ENCODE measurements at regions not wholly inside any gene's neighbourhood (a gene's known extent, or its start where the extent isn't known, plus 50 kb on each side); places are given as distances from the start of the nearest gene placed in this dataset.

DNA sequence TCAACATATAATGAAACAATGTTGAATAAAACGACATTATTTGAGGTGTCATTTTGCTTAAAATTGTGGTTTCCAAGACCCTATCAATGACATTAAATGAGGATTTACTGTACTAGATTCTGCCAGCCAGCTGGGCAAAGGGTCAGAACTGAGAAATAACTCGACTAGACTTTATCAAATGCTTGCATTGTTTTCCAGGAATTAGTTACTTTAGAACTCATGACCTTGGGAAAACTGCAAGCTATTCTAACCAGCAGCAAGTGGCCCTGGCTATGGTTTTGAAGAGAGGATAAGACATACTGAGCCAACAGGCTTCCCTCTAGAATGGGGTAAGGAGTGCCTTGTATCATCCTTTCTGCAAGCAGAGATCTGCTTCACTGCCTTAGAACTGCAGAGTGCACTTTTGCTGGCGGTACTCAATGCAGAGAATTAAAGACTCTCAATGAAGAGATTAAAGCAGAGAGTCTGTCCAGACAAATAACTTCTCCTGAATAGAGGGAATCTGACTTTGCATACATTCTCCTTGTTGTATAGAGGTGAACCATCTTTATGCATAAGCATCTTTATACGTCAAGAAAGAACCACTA, 281.5 kb downstream of the ARL4A start:
- TF ChIP-seq ZNF274 (IDR thresholded peaks at IDR 0.05; ENCODE audit: low read depth, low read length) = no peak
- no peak for TF ChIP-seq SUZ12 (IDR thresholded peaks at IDR 0.05; ENCODE audit: extremely low read depth, insufficient read depth, insufficient read length)
- no peak for TF ChIP-seq YY1 (IDR thresholded peaks at IDR 0.05; ENCODE audit: insufficient read depth, insufficient read length)
- Histone ChIP-seq H3K9me3 (ENCODE audit: insufficient read depth, low read length) (no peaks in the 10 kb centered on the region), H3K4me1 (ENCODE audit: insufficient read depth, insufficient read length) (no peaks in the 10 kb centered on the region), H3K27me3 (ENCODE audit: insufficient read depth, insufficient read length) (no peaks in the 10 kb centered on the region), H3K4me3 (ENCODE audit: insufficient read length, low read depth) (no peak overlapping the region), H3K9ac (ENCODE audit: insufficient read length, low read depth) (no peak overlapping the region), H3K36me3 (ENCODE audit: insufficient read depth, insufficient read length, low read length) (no peaks in the 10 kb centered on the region)
- no peak for DNase-seq (ENCODE audit: low read depth, low spot score)

DNA sequence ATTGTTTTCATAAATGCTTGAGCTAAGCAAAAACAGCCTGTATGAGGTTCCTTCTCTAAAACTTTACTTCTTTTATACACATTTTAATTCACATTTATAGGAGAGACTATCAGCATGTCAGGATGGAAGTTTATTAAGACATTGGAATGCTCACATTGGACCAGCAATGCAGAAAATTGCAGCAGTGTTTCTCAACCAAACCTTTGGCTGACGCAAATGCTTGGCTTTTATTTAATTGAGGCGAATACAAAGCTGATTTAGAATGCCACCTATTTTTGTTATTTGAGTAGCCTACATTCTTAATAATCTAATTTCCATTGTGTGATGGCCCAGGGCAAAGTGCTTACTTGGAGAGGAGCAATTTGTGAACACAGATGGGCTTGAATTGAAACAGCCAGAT, 283.2 kb downstream of the ARL4A start:
- no peak for DNase-seq (ENCODE audit: low read depth, low spot score)
- H3K4me1 ChIP-seq (ENCODE audit: insufficient read depth, insufficient read length) = no peaks in the 10 kb centered on the region
- H3K36me3 ChIP-seq (ENCODE audit: insufficient read depth, insufficient read length, low read length) = no peaks in the 10 kb centered on the region
- no peak overlapping the region for H3K9ac ChIP-seq (ENCODE audit: insufficient read length, low read depth)
- TF ChIP-seq YY1 (IDR thresholded peaks at IDR 0.05; ENCODE audit: insufficient read depth, insufficient read length) (no peak), SUZ12 (IDR thresholded peaks at IDR 0.05; ENCODE audit: extremely low read depth, insufficient read depth, insufficient read length) (no peak), ZNF274 (IDR thresholded peaks at IDR 0.05; ENCODE audit: low read depth, low read length) (no peak)
- no peaks in the 10 kb centered on the region for H3K27me3 ChIP-seq (ENCODE audit: insufficient read depth, insufficient read length)
- no peak overlapping the region for H3K4me3 ChIP-seq (ENCODE audit: insufficient read length, low read depth)
- H3K9me3 ChIP-seq (ENCODE audit: insufficient read depth, low read length) = no peaks in the 10 kb centered on the region

DNA sequence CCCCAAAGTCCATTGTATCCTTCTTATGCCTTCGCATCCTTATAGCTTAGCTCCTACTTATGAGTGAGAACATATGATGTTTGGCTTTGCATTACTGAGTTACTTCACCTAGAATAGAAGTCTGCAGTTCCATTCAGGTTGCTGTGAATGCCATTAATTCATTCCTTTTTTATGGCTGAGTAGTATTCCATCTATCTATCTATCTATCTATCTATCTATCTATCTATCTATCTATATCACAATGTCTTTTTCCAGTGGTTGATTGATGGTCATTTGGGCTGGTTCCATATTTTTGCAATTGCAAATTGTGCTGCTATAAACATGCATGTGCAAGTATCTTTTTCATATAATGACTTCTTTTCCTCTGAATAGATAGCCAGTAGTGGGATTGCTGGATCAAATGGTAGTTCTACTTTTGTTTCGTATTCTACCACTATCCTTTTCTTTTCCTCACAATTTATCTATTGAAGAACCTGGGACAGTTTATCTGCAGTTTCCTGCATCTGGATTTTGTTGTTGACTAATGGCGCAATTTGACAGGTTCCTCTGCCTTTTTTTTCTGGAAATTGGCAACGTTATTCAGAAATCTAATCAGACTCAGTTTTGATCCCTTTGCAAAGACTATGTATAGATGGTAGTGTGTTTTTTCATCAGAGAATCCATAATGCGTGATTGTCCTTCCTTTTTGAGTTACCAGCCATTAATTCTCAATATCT, 287.2 kb downstream of the ARL4A start:
- no peaks in the 10 kb centered on the region for H3K27me3 ChIP-seq (ENCODE audit: insufficient read depth, insufficient read length)
- H3K9ac ChIP-seq (ENCODE audit: insufficient read length, low read depth) = no peak overlapping the region
- no peaks in the 10 kb centered on the region for H3K36me3 ChIP-seq (ENCODE audit: insufficient read depth, insufficient read length, low read length)
- no peak for DNase-seq (ENCODE audit: low read depth, low spot score)
- no peaks in the 10 kb centered on the region for H3K9me3 ChIP-seq (ENCODE audit: insufficient read depth, low read length)
- TF ChIP-seq YY1 (IDR thresholded peaks at IDR 0.05; ENCODE audit: insufficient read depth, insufficient read length) = no peak
- TF ChIP-seq ZNF274 (IDR thresholded peaks at IDR 0.05; ENCODE audit: low read depth, low read length) = no peak
- no peak for TF ChIP-seq SUZ12 (IDR thresholded peaks at IDR 0.05; ENCODE audit: extremely low read depth, insufficient read depth, insufficient read length)
- H3K4me1 ChIP-seq (ENCODE audit: insufficient read depth, insufficient read length) = no peaks in the 10 kb centered on the region
- no peak overlapping the region for H3K4me3 ChIP-seq (ENCODE audit: insufficient read length, low read depth)

DNA sequence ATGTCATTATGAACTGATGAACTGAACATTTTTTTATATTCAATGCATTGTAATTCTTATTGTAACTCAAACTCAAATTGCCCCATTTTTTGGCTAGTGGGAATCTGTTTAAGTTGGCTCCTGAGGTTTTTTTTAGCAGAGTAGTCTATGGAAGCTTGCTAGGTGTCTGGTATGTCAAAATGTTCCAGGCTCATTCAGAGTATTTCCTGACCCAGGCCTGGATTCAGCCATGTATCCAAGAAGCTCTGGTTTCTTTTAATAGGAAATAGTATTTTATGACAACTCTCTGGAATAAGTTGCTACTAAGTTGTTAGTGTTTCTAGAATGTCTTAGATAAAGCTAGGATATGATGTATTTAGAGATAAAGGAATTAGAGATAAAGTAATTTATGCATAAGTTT, 288.0 kb downstream of the ARL4A start:
- H3K36me3 ChIP-seq (ENCODE audit: insufficient read depth, insufficient read length, low read length) = no peaks in the 10 kb centered on the region

DNA sequence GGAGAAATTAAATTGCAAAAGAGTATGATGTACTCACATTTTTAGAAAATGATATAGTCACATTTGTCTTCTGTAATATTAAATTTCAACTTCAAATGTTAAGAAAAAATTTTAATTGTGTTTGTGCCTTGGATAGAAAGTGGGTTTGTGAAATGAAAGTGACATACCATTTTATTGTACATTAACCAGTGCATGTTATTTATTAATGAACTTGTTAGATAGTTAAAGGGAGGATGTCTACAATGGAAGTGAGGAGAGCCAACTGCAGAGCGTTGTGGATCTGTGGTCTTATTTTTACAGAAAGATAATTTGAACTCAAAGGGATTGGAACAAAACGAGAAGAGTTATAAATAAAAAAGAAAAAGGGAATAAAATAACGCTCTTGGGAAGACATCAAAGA, 291.7 kb downstream of the ARL4A start:
- H3K27me3 ChIP-seq (ENCODE audit: insufficient read depth, insufficient read length) = no peaks in the 10 kb centered on the region
- no peak for TF ChIP-seq YY1 (IDR thresholded peaks at IDR 0.05; ENCODE audit: insufficient read depth, insufficient read length)
- TF ChIP-seq SUZ12 (IDR thresholded peaks at IDR 0.05; ENCODE audit: extremely low read depth, insufficient read depth, insufficient read length) = no peak
- no peak for TF ChIP-seq ZNF274 (IDR thresholded peaks at IDR 0.05; ENCODE audit: low read depth, low read length)
- DNase-seq (ENCODE audit: low read depth, low spot score) = no peak

More for the DNA sequence above, 288.0 kb downstream of the ARL4A start:
- no peaks in the 10 kb centered on the region for H3K9me3 ChIP-seq (ENCODE audit: insufficient read depth, low read length)
- no peaks in the 10 kb centered on the region for H3K4me1 ChIP-seq (ENCODE audit: insufficient read depth, insufficient read length)
- TF ChIP-seq YY1 (IDR thresholded peaks at IDR 0.05; ENCODE audit: insufficient read depth, insufficient read length) (no peak), SUZ12 (IDR thresholded peaks at IDR 0.05; ENCODE audit: extremely low read depth, insufficient read depth, insufficient read length) (no peak), ZNF274 (IDR thresholded peaks at IDR 0.05; ENCODE audit: low read depth, low read length) (no peak)
- H3K4me3 ChIP-seq (ENCODE audit: insufficient read length, low read depth) = no peak overlapping the region
- no peak for DNase-seq (ENCODE audit: low read depth, low spot score)
- H3K27me3 ChIP-seq (ENCODE audit: insufficient read depth, insufficient read length) = no peaks in the 10 kb centered on the region
- no peak overlapping the region for H3K9ac ChIP-seq (ENCODE audit: insufficient read length, low read depth)

DNA sequence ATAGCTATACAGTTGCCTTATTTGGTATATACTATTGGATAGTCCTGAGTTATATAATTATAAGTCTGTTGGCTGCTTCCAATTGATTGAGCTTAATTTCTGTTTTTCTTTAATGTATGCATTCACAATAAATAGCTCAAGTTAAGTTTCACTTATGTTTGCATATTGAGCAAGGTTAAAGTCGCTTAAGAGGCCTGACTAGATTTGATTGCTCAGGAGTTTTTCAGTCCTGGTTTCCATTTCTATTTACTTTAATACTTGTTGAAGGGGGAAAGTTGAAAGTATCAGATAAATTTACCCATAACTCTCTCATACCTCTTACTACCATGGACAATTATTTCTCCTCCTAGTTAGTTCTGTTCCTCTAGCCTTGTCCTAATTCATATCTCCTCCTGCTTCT, 294.7 kb downstream of the ARL4A start:
- H3K9me3 ChIP-seq (ENCODE audit: insufficient read depth, low read length) = no peaks in the 10 kb centered on the region
- H3K27me3 ChIP-seq (ENCODE audit: insufficient read depth, insufficient read length) = no peaks in the 10 kb centered on the region
- H3K9ac ChIP-seq (ENCODE audit: insufficient read length, low read depth) = no peak overlapping the region
- no peak overlapping the region for H3K4me3 ChIP-seq (ENCODE audit: insufficient read length, low read depth)
- DNase-seq (ENCODE audit: low read depth, low spot score) = no peak
- no peaks in the 10 kb centered on the region for H3K4me1 ChIP-seq (ENCODE audit: insufficient read depth, insufficient read length)
- no peaks in the 10 kb centered on the region for H3K36me3 ChIP-seq (ENCODE audit: insufficient read depth, insufficient read length, low read length)
- TF ChIP-seq ZNF274 (IDR thresholded peaks at IDR 0.05; ENCODE audit: low read depth, low read length) = no peak
- TF ChIP-seq SUZ12 (IDR thresholded peaks at IDR 0.05; ENCODE audit: extremely low read depth, insufficient read depth, insufficient read length) = no peak
- TF ChIP-seq YY1 (IDR thresholded peaks at IDR 0.05; ENCODE audit: insufficient read depth, insufficient read length) = no peak

More for the DNA sequence above, 291.7 kb downstream of the ARL4A start:
- Histone ChIP-seq H3K9me3 (ENCODE audit: insufficient read depth, low read length) (no peaks in the 10 kb centered on the region), H3K4me1 (ENCODE audit: insufficient read depth, insufficient read length) (no peaks in the 10 kb centered on the region), H3K4me3 (ENCODE audit: insufficient read length, low read depth) (no peak overlapping the region), H3K9ac (ENCODE audit: insufficient read length, low read depth) (no peak overlapping the region), H3K36me3 (ENCODE audit: insufficient read depth, insufficient read length, low read length) (no peaks in the 10 kb centered on the region)

DNA sequence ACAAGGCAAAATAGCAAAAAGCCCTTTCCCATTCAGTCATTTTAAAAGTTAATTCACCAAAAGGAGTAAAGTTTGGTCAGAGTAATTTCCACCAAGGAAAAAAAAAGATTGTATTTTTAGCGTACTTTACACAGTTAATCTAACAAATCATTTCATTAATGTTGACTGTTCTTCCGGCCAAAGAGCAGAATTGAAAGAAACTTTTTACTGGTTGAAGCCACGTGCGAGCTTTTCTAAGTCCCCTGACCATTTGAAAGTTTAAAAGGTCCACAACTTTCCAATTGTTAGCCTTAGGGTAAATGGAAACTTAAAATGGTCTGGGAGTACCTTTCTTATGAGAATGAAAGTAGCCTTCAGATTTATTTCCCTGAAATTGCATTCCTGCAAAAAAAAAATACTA, 296.7 kb downstream of the ARL4A start:
- H3K27me3 ChIP-seq (ENCODE audit: insufficient read depth, insufficient read length) = no peaks in the 10 kb centered on the region
- no peaks in the 10 kb centered on the region for H3K9me3 ChIP-seq (ENCODE audit: insufficient read depth, low read length)
- no peak overlapping the region for H3K9ac ChIP-seq (ENCODE audit: insufficient read length, low read depth)
- no peaks in the 10 kb centered on the region for H3K36me3 ChIP-seq (ENCODE audit: insufficient read depth, insufficient read length, low read length)
- no peak for DNase-seq (ENCODE audit: low read depth, low spot score)
- no peaks in the 10 kb centered on the region for H3K4me1 ChIP-seq (ENCODE audit: insufficient read depth, insufficient read length)
- H3K4me3 ChIP-seq (ENCODE audit: insufficient read length, low read depth) = no peak overlapping the region
- TF ChIP-seq YY1 (IDR thresholded peaks at IDR 0.05; ENCODE audit: insufficient read depth, insufficient read length) (no peak), SUZ12 (IDR thresholded peaks at IDR 0.05; ENCODE audit: extremely low read depth, insufficient read depth, insufficient read length) (no peak), ZNF274 (IDR thresholded peaks at IDR 0.05; ENCODE audit: low read depth, low read length) (no peak)
